ENCODE measurements at regions not wholly inside any gene's neighbourhood (a gene's known extent, or its start where the extent isn't known, plus 50 kb on each side); places are given as distances from the start of the nearest gene placed in this dataset.

GRCh38 chr5:97922776-97923175, 739.7 kb upstream of the RIOK2 start:
- no peak for DNase-seq (ENCODE audit: low spot score)
- no peak for TF ChIP-seq CTCF (IDR thresholded peaks at IDR 0.05; ENCODE audit: extremely low read depth, missing control alignments)

- no peak for DNase-seq (ENCODE audit: low spot score)
- no peak for TF ChIP-seq CTCF (IDR thresholded peaks at IDR 0.05; ENCODE audit: extremely low read depth, missing control alignments)
Observed at GRCh38 chr5:97923496-97923895, 740.4 kb upstream of the RIOK2 start.

GRCh38 chr5:97923997-97924396, 741.0 kb upstream of the RIOK2 start:
- TF ChIP-seq CTCF (IDR thresholded peaks at IDR 0.05; ENCODE audit: extremely low read depth, missing control alignments) = no peak
- DNase-seq (ENCODE audit: low spot score) = no peak

- no peak for DNase-seq (ENCODE audit: low spot score)
- no peak for TF ChIP-seq CTCF (IDR thresholded peaks at IDR 0.05; ENCODE audit: extremely low read depth, missing control alignments)
Observed at GRCh38 chr5:97929383-97929782, 746.3 kb upstream of the RIOK2 start.

- no peak for DNase-seq (ENCODE audit: low spot score)
Observed at GRCh38 chr5:97931829-97932228, 748.8 kb upstream of the RIOK2 start.

GRCh38 chr5:97936231-97936630, 753.2 kb upstream of the RIOK2 start:
- no peak for TF ChIP-seq CTCF (IDR thresholded peaks at IDR 0.05; ENCODE audit: extremely low read depth, missing control alignments)
- DNase-seq (ENCODE audit: low spot score) = no peak

More at GRCh38 chr5:97931829-97932228, 748.8 kb upstream of the RIOK2 start:
- TF ChIP-seq CTCF (IDR thresholded peaks at IDR 0.05; ENCODE audit: extremely low read depth, missing control alignments) = no peak

GRCh38 chr5:97937846-97938245, 754.8 kb upstream of the RIOK2 start:
- DNase-seq (ENCODE audit: low spot score) = no peak
- TF ChIP-seq CTCF (IDR thresholded peaks at IDR 0.05; ENCODE audit: extremely low read depth, missing control alignments) = no peak

All from GM20000 (cell line).